NCI-H2227 (cell line): ENCODE measurements at regions not wholly inside any gene's neighbourhood (a gene's known extent, or its start where the extent isn't known, plus 50 kb on each side); places are given as distances from the start of the nearest gene placed in this dataset.

ENCODE experiments used
- DNase-seq: peaks from one replicate; lab custom pipeline; 2025; ENCODE audit not compliant: unreplicated experiment; lab: John Stamatoyannopoulos, UW

- DNase-seq = no peak
These were observed 76.8 kb upstream of the PELI1 start for GRCh38 chr2:64220894-64221617.

GRCh38 chr2:64221935-64222334 lies 77.7 kb upstream of the PELI1 start:
- no peak for DNase-seq

- DNase-seq = no peak
These were observed 78.1 kb upstream of the PELI1 start for GRCh38 chr2:64222351-64222750.

- DNase-seq = no peak
These were observed 78.8 kb upstream of the PELI1 start for GRCh38 chr2:64223055-64223454.

GRCh38 chr2:64225491-64225890 lies 81.3 kb upstream of the PELI1 start:
- DNase-seq = no peak

- DNase-seq = no peak
These were observed 82.4 kb upstream of the PELI1 start for GRCh38 chr2:64226611-64227010.

GRCh38 chr2:64227603-64228125 lies 83.4 kb upstream of the PELI1 start:
- no peak for DNase-seq

- peak; percentile 96 for DNase-seq
These were observed 84.0 kb upstream of the PELI1 start for GRCh38 chr2:64228126-64228678.

- DNase-seq = no peak
These were observed 84.7 kb upstream of the PELI1 start for GRCh38 chr2:64228918-64229317.

GRCh38 chr2:64230540-64230939 lies 86.3 kb upstream of the PELI1 start:
- no peak for DNase-seq

GRCh38 chr2:64232266-64232665 lies 88.0 kb upstream of the PELI1 start:
- no peak for DNase-seq

- no peak for DNase-seq
These were observed 89.2 kb upstream of the PELI1 start for GRCh38 chr2:64233376-64233922.

- no peak for DNase-seq
These were observed 89.9 kb upstream of the PELI1 start for GRCh38 chr2:64234150-64234549.

GRCh38 chr2:64234785-64235184 lies 90.6 kb upstream of the PELI1 start:
- no peak for DNase-seq

- no peak for DNase-seq
These were observed 93.0 kb upstream of the PELI1 start for GRCh38 chr2:64237266-64237665.

- no peak for DNase-seq
These were observed 94.6 kb upstream of the PELI1 start for GRCh38 chr2:64238799-64239198.

GRCh38 chr2:64243081-64244036 lies 99.1 kb upstream of the PELI1 start:
- no peak for DNase-seq

- no peak for DNase-seq
These were observed 99.8 kb upstream of the PELI1 start for GRCh38 chr2:64244037-64244416.

GRCh38 chr2:64245631-64246030 lies 101.4 kb upstream of the PELI1 start:
- DNase-seq = no peak

- no peak for DNase-seq
These were observed 102.7 kb upstream of the PELI1 start for GRCh38 chr2:64246962-64247361.

GRCh38 chr2:64249426-64249825 lies 105.2 kb upstream of the PELI1 start:
- no peak for DNase-seq
